Activated CD4-positive, alpha-beta T cell treated with anti-CD3 and anti-CD28 coated beads for 48 hours (primary cell): ENCODE measurements at regions not wholly inside any gene's neighbourhood (a gene's known extent, or its start where the extent isn't known, plus 50 kb on each side); places are given as distances from the start of the nearest gene placed in this dataset.

Experiments
- DNase-seq: peaks from one replicate; pipeline ENCODE4 v3.0.0-alpha.2; 2020

DNA sequence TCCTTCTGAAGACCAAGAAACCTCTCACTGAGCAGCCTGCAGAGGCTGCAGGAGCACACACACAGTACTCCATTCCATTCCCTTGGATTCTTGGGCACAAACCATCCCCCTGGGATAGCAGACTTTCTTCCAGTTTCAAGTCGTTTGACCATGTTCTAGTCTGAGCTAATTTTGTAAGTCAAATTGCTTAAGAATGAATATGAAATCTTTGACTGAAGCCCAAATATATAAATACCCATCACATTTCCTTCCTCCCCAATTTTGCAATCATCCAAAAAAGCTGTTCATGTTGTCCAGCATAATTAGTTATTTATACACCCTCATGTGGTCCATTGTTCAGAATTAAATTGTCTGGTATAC lies 231.2 kb upstream of the TPRG1 start:
- DNase-seq: no peak

GRCh38 chr3:188941103-188941502 lies 230.7 kb upstream of the TPRG1 start:
- no peak for DNase-seq

DNA sequence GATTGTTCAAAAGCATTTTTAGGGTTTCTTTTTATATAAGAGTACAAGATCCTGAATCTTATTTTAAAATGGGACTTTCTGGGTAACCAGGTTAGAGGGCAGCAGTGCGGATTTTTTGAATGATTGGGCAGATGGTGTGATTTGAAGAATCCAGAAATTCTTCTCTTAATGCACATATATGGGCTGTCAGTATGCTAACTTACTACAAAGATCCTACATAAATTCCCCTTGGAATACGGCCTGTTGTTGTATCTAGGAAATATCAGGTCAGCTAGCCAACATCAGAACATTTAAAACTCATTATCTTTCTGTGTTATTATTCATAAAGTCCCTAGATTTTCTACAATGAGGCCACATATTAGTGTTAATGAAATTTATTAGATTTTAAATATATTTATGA lies 229.6 kb upstream of the TPRG1 start:
- DNase-seq: no peak

DNA sequence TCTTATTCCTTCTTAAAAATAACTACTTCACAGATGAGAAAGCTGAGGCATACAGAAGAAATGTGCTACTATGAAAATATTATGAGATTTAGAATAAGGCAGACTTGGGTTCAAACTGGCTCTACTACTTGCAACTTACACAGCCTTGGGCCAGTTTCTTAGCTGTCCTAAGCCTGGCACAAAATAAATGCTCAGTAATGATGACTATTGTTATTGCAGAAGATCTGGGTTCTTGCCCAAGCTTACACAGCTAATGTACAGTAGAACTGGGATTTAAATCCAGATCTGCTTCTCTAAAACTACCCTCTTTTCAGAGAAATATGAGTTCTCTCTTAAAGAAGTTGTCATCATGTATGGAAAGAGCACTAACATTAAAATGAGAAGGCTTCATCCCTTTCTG lies 228.2 kb upstream of the TPRG1 start:
- no peak for DNase-seq

DNA sequence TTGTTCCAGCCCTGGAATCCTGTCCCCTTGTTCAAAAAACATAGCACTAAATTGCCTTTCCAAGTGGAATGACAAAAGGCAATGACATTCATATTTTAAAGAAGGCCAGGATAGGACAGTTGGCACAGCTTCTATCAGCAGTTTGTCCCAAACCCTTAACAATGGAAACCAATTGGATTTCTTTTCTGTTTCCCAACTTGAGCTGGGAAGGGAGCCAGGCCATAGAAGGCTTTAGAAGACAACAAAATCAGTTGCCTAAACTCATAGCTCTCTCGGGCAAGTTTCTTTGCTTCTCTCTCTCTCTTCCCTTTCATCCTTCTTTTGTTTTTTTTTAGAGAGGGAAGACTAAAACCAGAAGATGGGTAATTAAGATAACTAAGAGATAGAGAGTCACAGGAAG lies 227.7 kb upstream of the TPRG1 start:
- DNase-seq: no peak

DNA sequence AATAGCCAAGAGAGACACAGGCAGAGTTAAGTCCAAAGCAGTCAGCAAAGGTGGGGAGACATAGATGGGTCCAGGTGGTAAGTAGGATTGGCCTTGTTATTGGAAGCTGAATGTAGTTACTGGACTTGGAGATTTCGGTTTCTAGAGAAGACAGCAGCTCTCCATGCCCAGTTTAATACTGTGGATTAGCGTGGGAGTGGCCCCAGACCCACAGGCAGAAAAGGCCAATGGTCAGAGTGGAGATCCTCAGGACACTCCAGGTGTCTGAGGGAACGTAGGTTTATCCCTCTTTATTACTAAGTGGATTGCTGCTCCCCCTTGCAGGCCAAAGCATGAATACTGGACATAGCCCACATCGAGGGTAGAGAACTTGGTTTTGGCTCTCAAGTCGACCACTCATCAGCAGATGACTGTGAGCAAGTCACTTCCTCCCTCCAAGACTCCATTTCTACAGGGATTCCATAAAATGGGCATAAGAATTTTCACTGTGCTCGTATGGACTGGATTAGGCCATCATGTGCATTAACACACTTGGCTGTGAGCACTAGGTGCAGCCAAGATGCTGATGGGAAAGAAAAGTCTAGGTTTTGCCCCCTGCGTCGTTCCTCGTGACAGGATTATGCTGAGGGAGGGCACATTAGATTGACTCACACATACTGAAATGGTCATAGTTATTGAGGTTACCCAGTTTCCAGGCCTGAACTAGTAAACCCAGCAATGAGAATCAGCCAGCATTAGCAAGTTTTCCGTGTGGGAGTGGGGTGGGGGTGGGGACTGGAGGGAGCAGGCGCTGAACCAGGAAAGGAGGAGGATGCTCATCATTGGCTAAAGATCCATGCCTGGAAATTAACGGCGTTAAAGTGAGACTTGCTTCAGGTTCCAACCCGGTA lies 225.2 kb upstream of the TPRG1 start:
- DNase-seq: no peak

DNA sequence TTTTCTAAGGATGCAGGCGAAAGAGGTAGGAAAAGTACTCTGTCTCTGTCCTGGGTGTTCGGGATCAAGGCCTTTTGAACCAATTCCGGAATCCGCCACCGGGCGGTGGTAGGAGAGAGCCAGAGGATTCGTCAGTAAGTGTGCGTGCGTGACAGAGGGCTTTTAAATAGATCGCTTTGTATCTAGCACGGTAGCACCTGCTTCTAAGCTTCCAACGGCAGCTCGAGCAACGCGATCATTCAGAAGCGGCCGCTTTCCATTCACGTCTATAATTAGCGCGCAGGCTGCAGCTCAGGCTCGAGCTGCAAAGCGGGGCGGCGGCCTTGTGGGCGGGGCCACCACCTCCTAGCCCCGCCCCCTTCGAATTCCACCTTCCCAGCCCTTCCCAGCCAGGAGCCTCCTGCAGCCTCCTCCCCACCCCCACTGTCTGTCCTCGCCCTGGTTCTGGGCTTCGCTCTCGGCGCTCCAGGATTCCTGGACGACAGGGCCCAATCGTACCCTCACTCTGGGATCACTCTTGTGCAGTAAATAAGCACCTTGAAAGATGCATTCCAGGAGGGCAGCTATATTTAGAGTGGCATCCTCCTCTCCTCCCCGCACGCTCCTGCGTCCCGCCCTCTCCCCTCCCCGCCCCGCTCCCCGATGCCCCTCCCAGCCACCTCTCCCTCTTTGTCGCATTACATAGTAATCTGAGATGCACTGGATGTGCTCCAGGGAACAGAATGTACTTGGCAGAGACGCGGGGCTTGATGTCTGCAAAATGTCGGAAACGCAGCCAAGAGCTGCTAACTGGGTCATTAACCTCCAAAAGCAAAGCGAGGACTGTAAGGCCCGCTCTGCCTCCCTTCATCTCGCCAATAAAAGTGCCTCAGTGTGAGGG lies 224.1 kb upstream of the TPRG1 start:
- DNase-seq: peak; percentile 50

DNA sequence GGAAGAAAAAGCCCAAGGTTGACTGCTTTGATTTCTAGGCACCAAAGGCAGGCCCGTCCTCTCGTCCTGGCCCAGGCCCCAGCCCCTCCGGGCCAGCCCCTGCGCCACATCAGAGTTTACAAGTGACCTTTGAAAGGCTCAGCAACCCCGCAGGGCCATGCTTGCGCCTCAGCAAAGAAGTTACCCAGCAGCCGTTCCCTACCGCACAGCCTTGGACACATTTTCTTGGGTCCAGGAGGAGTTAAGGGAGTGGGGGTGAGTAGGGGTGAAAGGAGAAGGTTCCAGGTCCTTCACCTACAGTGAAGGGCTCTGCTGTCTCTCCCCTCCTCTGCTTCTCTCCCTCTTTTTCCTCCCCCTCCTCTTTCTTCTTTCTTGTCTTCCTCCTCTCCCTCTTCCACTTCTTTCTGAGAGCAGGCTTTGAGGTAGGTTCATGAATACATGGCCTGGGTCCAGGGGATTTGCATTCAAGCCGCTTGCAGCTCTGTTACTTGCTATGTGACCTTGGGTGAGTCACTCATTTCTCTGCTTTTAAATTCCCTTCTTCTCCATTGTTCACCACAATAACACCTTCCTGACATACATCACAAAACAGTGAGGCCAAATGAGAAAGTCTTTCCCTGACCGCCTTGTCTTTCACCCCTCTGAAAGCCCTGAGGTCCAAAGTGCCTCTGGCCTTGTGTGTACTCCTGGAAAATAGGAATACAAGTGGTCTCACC lies 223.3 kb upstream of the TPRG1 start:
- DNase-seq: no peak

DNA sequence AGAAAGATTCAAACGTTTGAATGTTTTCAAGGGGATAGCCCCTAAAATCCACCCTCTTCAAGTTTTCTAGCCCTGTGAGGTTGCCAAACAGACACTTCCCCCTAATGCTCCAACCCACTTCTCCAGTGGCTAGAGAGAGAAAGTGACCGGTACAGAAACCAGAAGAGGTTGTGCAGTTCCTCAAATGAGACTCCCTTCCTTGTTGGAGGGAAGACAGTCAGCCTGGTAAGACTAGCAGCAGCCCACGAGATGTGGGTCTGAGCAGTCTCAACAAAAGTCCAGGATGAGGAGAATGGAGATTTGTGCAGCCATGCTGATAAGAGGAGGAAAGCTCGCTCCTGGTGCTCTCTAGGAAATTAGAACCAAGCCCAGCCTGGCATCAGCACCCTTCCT lies 222.8 kb upstream of the TPRG1 start:
- DNase-seq: no peak

DNA sequence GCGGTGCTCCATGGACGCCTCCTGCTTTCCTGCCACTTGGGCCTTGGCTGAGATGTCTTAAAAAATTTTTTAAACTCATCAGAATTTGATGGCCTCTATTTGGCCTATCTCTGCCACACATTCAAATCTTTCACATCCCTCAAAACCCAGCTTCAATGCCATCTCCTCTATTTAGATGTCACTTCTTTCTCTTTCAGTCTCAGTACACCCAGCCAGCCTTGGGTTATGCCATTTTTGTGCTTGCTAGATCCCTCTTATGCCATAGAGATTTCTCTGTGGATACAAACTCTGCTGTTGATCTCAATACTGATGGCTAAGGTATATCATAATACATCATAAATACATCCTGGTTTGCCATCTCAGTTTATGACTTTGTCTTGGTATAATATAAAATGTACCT lies 222.3 kb upstream of the TPRG1 start:
- DNase-seq: no peak

DNA sequence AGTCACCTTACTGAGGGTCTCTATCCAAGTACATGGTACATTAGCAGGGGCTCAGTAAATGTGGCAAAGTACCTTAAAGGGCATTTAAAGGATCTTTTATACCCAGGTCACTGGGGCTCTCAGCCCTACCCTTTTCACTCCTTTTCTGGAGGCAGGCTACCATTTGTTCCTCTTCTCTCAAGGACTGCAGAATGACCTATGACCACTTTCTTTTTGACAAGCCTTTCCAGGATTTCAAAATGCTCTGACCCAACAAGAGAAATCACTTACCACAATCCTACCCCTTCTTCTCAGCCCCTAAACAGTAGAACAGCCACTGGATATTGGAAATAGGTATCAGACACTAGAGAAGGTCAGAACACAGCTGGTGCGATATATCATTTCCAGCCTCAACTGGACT lies 221.8 kb upstream of the TPRG1 start:
- no peak for DNase-seq

DNA sequence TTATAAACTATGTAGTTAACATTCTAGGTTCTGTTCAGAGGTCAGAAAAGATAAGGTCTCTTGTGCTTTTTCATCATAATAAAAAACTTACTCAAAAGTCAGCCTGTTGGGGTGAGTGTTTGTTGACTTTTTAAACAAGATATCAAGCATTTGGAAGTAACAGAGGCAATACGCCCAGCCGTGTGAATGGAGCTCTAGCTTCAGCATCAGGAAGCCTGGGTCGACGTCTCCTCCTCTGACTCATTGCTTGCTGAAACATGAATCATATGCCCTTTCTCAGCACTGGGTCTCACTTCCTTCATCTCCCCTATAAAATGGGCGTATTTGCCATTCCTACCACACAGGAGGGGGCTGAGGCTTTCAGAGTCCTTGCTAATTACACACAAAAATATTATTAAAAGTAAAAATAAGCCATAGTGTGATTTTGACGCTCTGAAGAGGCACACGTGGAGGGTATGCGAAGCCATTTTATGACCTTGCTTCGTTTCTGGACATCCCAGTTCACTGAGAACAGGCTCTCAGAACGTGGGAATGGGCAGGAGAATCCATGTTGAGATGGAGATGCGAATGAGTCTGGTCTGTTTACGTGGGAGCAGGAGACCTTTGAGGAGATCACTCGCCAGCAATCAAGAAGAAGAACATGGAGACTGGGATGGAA lies 220.8 kb upstream of the TPRG1 start:
- peak; percentile 68 for DNase-seq

DNA sequence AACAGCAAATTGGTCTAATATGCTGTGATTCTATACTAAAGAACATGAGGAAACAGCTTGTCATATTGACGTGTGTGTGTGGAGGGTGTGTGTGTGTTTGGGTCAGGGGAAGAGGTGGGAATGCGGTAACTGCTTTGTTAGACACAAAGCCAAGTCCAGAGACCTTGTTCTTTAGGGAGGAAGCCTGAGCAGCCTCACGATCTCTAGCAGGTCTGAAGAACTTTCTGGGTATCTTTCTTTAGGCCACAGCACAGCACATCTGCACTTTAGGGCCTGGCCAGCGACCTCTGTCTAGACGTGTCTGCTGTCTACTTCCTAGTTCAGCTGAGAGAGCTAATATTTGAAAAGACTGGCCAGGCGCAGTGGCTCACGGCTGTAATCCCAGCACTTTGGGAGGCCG lies 220.0 kb upstream of the TPRG1 start:
- DNase-seq: no peak

DNA sequence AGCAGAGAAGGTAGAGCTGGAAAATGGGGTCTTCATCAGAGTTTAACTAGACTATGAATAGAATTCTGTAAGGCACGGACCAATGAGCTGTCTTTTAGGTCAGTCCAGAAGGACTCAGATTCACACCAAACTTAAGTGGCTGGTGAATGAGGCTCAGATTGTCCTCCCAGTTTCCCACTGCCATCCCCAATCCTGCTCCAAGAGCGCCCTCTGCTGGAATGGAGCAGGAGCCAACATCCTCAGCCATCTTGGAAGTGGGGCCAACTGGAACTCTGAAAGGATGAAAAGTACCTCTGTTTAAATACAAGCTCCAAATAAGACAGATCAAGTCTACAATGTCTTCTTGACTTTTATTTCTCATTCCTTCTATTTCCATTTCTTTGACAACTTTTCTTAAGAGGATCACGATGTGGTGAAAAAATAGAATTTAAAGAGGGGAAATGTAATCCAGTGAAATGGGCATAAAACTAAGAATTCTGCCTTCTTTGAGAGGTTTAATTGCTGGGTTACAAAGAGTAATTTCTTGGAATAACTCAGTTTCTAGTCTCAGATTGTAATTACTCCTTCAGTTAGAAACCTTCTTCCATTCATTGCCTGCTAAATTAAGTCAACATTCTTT lies 217.1 kb upstream of the TPRG1 start:
- DNase-seq: peak; percentile 88

DNA sequence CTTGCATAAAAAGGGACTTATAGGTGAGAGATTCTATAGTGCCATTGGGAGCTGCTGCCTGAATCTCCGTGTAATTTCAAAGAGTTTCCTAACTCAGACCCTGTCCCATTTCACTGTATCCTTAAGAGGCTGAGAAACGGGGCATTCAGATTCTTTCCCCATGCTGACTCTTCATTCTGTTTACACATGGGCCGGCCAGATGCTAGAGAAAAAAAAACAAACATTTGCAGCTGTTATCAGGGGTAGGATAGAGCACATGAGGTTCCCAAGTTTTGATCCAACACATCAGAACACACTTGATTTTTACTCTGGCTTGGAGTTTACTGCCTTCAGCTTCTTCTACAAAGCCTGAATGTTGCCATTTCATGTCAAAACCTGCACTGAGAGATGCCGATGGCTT lies 215.9 kb upstream of the TPRG1 start:
- DNase-seq: no peak

- no peak for DNase-seq
These were observed 214.8 kb upstream of the TPRG1 start for GRCh38 chr3:188956839-188957489.

DNA sequence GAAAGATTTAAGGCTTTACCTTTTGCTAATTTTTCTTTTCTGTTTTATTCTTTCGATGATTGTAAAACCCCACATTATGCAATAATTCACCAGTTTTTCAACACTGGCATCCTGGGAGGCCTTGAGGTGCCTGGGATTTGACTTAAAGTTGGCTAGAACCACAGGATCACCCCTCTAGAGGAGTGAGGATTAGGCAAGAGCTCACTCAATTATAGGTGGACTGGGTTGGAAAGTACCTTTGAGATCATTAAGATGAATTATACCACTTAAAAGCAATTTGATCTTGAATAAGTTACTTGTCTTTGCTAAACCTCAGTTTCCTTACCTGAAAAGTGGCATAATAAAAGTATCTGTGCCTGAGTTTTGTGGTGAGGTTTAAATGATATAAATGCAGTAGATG lies 212.8 kb upstream of the TPRG1 start:
- no peak for DNase-seq

DNA sequence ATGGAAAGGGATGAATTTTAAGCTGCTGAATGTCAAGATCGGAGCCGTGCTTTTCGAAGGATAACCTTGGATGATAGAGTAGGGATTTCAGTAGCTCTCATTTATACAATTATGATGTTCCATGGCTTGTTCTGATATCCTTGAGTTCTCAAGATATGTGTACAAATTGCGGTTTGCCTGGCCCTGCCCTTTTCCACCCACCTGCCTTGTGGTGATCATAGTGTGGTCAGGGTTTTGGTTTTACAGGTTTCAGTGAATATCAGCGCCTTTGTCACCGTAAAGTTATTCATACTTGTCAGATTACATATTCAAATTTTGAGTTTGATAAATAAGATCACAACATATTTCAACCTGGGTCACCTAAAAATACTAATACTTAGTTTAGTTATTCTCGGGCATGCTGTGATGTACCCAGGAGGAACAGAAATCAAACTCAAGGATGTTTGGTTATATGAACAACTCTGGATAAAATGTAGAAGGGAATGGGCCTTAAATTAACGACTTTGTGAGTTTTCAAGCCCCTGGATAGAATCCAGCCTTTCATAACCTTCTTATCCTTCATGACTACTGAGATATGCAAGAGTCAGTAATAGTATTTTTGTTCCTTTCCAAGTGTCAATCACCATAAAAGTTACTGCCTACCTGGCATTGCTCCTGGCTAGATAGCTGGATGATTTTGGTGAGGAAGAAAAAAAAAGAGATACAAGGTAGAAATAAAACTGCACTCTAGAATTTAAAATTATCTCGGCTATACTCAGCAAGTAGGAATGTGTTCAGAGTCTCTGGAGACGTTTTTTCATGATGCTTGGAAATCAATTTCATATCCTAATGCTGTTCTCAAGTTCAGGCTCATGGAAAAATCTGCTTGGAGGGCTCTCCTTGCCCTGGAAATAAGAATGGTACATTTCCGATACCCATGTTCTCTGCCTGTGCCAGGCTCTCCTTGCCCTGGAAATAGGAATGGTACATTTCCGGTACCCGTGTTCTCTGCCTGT lies 209.2 kb upstream of the TPRG1 start:
- DNase-seq: peak; percentile 38

- no peak for DNase-seq
These were observed 206.8 kb upstream of the TPRG1 start for GRCh38 chr3:188964957-188965356.

DNA sequence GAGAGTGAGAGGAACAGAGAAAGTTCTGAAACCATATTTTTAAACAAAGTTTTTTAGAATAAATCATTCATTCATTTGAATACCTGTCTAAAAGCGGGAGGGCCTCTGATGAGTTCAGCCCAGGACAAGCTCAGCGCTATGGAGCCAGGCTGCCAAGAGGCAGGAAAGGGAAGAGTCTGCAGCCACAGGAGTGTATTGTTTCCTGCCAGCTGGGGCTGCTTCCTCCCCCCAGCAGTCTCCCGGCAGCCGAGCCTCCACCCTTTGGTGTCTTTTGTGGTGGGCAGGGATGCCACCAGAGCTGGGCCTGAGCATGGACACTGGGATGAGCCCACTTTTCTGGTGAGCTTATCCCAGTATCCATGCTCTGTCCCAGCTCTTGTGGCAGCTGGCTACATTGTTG lies 199.5 kb upstream of the TPRG1 start:
- no peak for DNase-seq
